ENCODE measurements at regions not wholly inside any gene's neighbourhood (a gene's known extent, or its start where the extent isn't known, plus 50 kb on each side); places are given as distances from the start of the nearest gene placed in this dataset.
A peak's percentile ranks its signal among the peaks of the same experiment; 100 is the strongest.

GRCh38 chr2:181177376-181177775 is 197.0 kb downstream of the UBE2E3 start:
- H3K27ac ChIP-seq (ENCODE audit: low read length): no peak overlapping the region
- no peaks in the 10 kb centered on the region for H3K4me1 ChIP-seq (ENCODE audit: low read length)
- H3K79me2 ChIP-seq (ENCODE audit: low read length): no peaks in the 10 kb centered on the region
- TF ChIP-seq EZH2phosphoT487 (IDR thresholded peaks at IDR 0.05; ENCODE audit: low read depth) (no peak), CTCF (IDR thresholded peaks at IDR 0.05; ENCODE audit: low read depth, low read length) (no peak)
- no peak overlapping the region for H3K4me2 ChIP-seq (ENCODE audit: low read length)
- H3K27me3 ChIP-seq (ENCODE audit: low read depth, low read length): no peaks in the 10 kb centered on the region
- no peaks in the 10 kb centered on the region for H3K9me3 ChIP-seq (ENCODE audit: insufficient read depth, low read length)
- H3K9ac ChIP-seq (ENCODE audit: low read length): no peak overlapping the region
- no peak overlapping the region for H2AFZ ChIP-seq (ENCODE audit: low read depth, low read length)
- H3K36me3 ChIP-seq (replicated peaks; ENCODE audit: low read depth, low read length): no peaks in the 10 kb centered on the region
- H4K20me1 ChIP-seq (ENCODE audit: insufficient read depth, low read length): no peaks in the 10 kb centered on the region
- no peak overlapping the region for H3K4me3 ChIP-seq (ENCODE audit: low read length)

- no peak overlapping the region for H2AFZ ChIP-seq (ENCODE audit: low read depth, low read length)
- no peaks in the 10 kb centered on the region for H3K79me2 ChIP-seq (ENCODE audit: low read length)
- no peaks in the 10 kb centered on the region for H3K4me1 ChIP-seq (ENCODE audit: low read length)
- TF ChIP-seq CTCF (IDR thresholded peaks at IDR 0.05; ENCODE audit: low read depth, low read length): no peak
- no peak for TF ChIP-seq EZH2phosphoT487 (IDR thresholded peaks at IDR 0.05; ENCODE audit: low read depth)
- no peaks in the 10 kb centered on the region for H4K20me1 ChIP-seq (ENCODE audit: insufficient read depth, low read length)
- H3K4me2 ChIP-seq (ENCODE audit: low read length): no peak overlapping the region
- no peaks in the 10 kb centered on the region for H3K36me3 ChIP-seq (replicated peaks; ENCODE audit: low read depth, low read length)
- H3K9me3 ChIP-seq (ENCODE audit: insufficient read depth, low read length): no peaks in the 10 kb centered on the region
- no peak overlapping the region for H3K9ac ChIP-seq (ENCODE audit: low read length)
- H3K27ac ChIP-seq (ENCODE audit: low read length): no peak overlapping the region
- no peaks in the 10 kb centered on the region for H3K27me3 ChIP-seq (ENCODE audit: low read depth, low read length)
- no peak overlapping the region for H3K4me3 ChIP-seq (ENCODE audit: low read length)
Observed at GRCh38 chr2:181178130-181178529, 197.7 kb downstream of the UBE2E3 start.

GRCh38 chr2:181178823-181179412 is 198.5 kb downstream of the UBE2E3 start:
- Histone ChIP-seq H3K27me3 (ENCODE audit: low read depth, low read length) (no peaks in the 10 kb centered on the region), H3K4me3 (ENCODE audit: low read length) (no peak overlapping the region), H3K9me3 (ENCODE audit: insufficient read depth, low read length) (no peaks in the 10 kb centered on the region), H2AFZ (ENCODE audit: low read depth, low read length) (peak overlapping the region; percentile 83), H3K4me1 (ENCODE audit: low read length) (peaks cover 4% of the 10 kb centered on the region), H4K20me1 (ENCODE audit: insufficient read depth, low read length) (no peaks in the 10 kb centered on the region), H3K79me2 (ENCODE audit: low read length) (no peaks in the 10 kb centered on the region), H3K27ac (ENCODE audit: low read length) (no peak overlapping the region), H3K4me2 (ENCODE audit: low read length) (no peak overlapping the region), H3K36me3 (replicated peaks; ENCODE audit: low read depth, low read length) (no peaks in the 10 kb centered on the region), H3K9ac (ENCODE audit: low read length) (no peak overlapping the region)
- TF ChIP-seq CTCF (IDR thresholded peaks at IDR 0.05; ENCODE audit: low read depth, low read length): peak; percentile 71
- TF ChIP-seq EZH2phosphoT487 (IDR thresholded peaks at IDR 0.05; ENCODE audit: low read depth): no peak

DNA sequence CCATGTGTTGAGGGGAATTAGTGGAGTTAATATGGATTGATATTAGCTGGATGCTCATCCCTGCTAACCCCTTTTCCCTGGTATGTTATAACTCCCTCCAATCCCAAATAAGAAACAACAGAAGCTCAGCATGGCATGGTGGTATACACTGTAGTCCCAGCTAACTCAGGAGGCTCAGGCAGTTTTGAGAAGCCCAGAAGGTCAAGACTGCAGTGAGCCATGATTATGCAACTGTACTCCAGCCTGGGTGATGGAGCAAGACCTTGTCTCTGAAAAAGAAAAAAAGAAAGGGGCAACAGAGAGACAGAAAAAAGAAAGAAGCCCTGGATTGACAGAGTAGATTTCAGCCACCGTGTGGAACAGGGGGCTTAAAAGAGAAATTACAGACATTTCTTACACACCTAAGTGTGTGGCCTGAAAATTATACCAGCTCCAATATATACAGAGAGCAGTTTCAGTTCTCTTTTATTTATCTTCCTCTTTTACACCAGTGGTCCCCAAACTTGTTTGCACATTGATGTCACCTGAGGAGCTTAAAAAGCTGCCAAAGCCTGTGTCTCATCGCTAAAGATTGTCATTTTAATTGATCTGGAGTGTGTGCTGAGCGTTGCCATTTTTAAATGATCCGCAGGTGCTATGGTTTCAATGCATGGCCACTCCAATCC is 203.6 kb downstream of the UBE2E3 start:
- Histone ChIP-seq H3K4me2 (ENCODE audit: low read length) (peak overlapping the region; percentile 53), H3K79me2 (ENCODE audit: low read length) (no peaks in the 10 kb centered on the region), H2AFZ (ENCODE audit: low read depth, low read length) (no peak overlapping the region), H3K27me3 (ENCODE audit: low read depth, low read length) (no peaks in the 10 kb centered on the region), H3K27ac (ENCODE audit: low read length) (no peak overlapping the region), H3K9me3 (ENCODE audit: insufficient read depth, low read length) (no peaks in the 10 kb centered on the region), H3K36me3 (replicated peaks; ENCODE audit: low read depth, low read length) (no peaks in the 10 kb centered on the region), H3K4me3 (ENCODE audit: low read length) (0 out of 2 replicates have a peak overlapping the region, but pooled peaks have one; percentile 25), H4K20me1 (ENCODE audit: insufficient read depth, low read length) (no peaks in the 10 kb centered on the region), H3K9ac (ENCODE audit: low read length) (no peak overlapping the region), H3K4me1 (ENCODE audit: low read length) (peaks cover 30% of the 10 kb centered on the region)
- TF ChIP-seq EZH2phosphoT487 (IDR thresholded peaks at IDR 0.05; ENCODE audit: low read depth) (no peak), CTCF (IDR thresholded peaks at IDR 0.05; ENCODE audit: low read depth, low read length) (no peak)
